ENCODE measurements at regions not wholly inside any gene's neighbourhood (a gene's known extent, or its start where the extent isn't known, plus 50 kb on each side); places are given as distances from the start of the nearest gene placed in this dataset.
"Not testable (repeated sequence)": the region's sequence is repeated elsewhere in the genome, so short reads cannot be mapped to it uniquely, and the experiment has no call there.

- intact Hi-C loops (cut with micrococcal nuclease); H3K27ac ChIP-seq (ENCODE audit: low read depth, low read length); DNase-seq (ENCODE audit: low read depth, low spot score); RAD21 ChIA-PET (ENCODE audit: low non-redundant PET in 1 of 2, low total read pairs in 2 of 2, uncharacterized antibody in 2 of 2, unreplicated experiment in 2 of 2); H3K9me3 ChIP-seq (ENCODE audit: control insufficient read depth in 1 of 2, insufficient read depth in 1 of 2, low read depth in 1 of 2, low read length in 2 of 2); ATAC-seq; BruUV-seq (replicated peaks); H3K79me2 ChIP-seq (ENCODE audit: insufficient read depth, low read length); CTCF ChIA-PET; H3K36me3 ChIP-seq (ENCODE audit: control insufficient read depth in 1 of 2, insufficient read depth in 2 of 2, low read length in 2 of 2); H3K9ac ChIP-seq (ENCODE audit: low read length); H3K4me3 ChIP-seq (replicated peaks in 1 of 2; ENCODE audit: low read depth in 1 of 2, low read length in 2 of 2); H3K27me3 ChIP-seq (ENCODE audit: insufficient read depth, low read length); H3K4me2 ChIP-seq (ENCODE audit: low read length); H3K9me2 ChIP-seq (ENCODE audit: insufficient read depth); POLR2A ChIA-PET; H2AFZ ChIP-seq (ENCODE audit: low read depth, low read length, poor library complexity, severe bottlenecking); H4K20me1 ChIP-seq (ENCODE audit: insufficient read depth); H3K4me1 ChIP-seq (ENCODE audit: control insufficient read depth in 1 of 2, insufficient read depth in 2 of 2, low read length in 2 of 2): not testable (repeated sequence)
Observed at GRCh38 chr16:5247403-5247802, 149.8 kb upstream of the EEF2KMT start.

GRCh38 chr16:5240278-5240626 lies 142.7 kb upstream of the EEF2KMT start:
- H3K36me3 ChIP-seq (ENCODE audit: control insufficient read depth in 1 of 2, insufficient read depth in 2 of 2, low read length in 2 of 2); ATAC-seq; POLR2A ChIA-PET; H3K9me2 ChIP-seq (ENCODE audit: insufficient read depth); H3K4me3 ChIP-seq (replicated peaks in 1 of 2; ENCODE audit: low read depth in 1 of 2, low read length in 2 of 2); H3K27me3 ChIP-seq (ENCODE audit: insufficient read depth, low read length); intact Hi-C loops (cut with micrococcal nuclease); H4K20me1 ChIP-seq (ENCODE audit: insufficient read depth); DNase-seq (ENCODE audit: low read depth, low spot score); CTCF ChIA-PET; H3K9me3 ChIP-seq (ENCODE audit: control insufficient read depth in 1 of 2, insufficient read depth in 1 of 2, low read depth in 1 of 2, low read length in 2 of 2); H3K4me2 ChIP-seq (ENCODE audit: low read length); H3K4me1 ChIP-seq (ENCODE audit: control insufficient read depth in 1 of 2, insufficient read depth in 2 of 2, low read length in 2 of 2); BruUV-seq (replicated peaks); H3K9ac ChIP-seq (ENCODE audit: low read length); H3K27ac ChIP-seq (ENCODE audit: low read depth, low read length); H2AFZ ChIP-seq (ENCODE audit: low read depth, low read length, poor library complexity, severe bottlenecking); H3K79me2 ChIP-seq (ENCODE audit: insufficient read depth, low read length): not testable (repeated sequence)
- RAD21 ChIA-PET (ENCODE audit: low non-redundant PET in 1 of 2, low total read pairs in 2 of 2, uncharacterized antibody in 2 of 2, unreplicated experiment in 2 of 2), result interaction anchor here in 1 of 2 experiments (1.3 kb wide), 1 partner anchor 250 kb away, joined by 3 read pairs; no protein-coding TSS in a partner anchor

- intact Hi-C loops (cut with micrococcal nuclease), result loop anchor here (1.0 to 5.0 kb wide), 2 partner anchors 251 to 378 kb away; no protein-coding TSS in a partner anchor
- RAD21 ChIA-PET (ENCODE audit: low non-redundant PET in 1 of 2, low total read pairs in 2 of 2, uncharacterized antibody in 2 of 2, unreplicated experiment in 2 of 2), result interaction anchor here in 1 of 2 experiments (1.3 kb wide), 1 partner anchor 251 kb away, joined by 3 read pairs; no protein-coding TSS in a partner anchor
- H3K9me2 ChIP-seq (ENCODE audit: insufficient read depth); POLR2A ChIA-PET; CTCF ChIA-PET; BruUV-seq (replicated peaks); H3K4me2 ChIP-seq (ENCODE audit: low read length); H3K27me3 ChIP-seq (ENCODE audit: insufficient read depth, low read length); H2AFZ ChIP-seq (ENCODE audit: low read depth, low read length, poor library complexity, severe bottlenecking); H3K4me3 ChIP-seq (replicated peaks in 1 of 2; ENCODE audit: low read depth in 1 of 2, low read length in 2 of 2); H3K27ac ChIP-seq (ENCODE audit: low read depth, low read length); H3K4me1 ChIP-seq (ENCODE audit: control insufficient read depth in 1 of 2, insufficient read depth in 2 of 2, low read length in 2 of 2); H3K9ac ChIP-seq (ENCODE audit: low read length); H3K9me3 ChIP-seq (ENCODE audit: control insufficient read depth in 1 of 2, insufficient read depth in 1 of 2, low read depth in 1 of 2, low read length in 2 of 2); H3K36me3 ChIP-seq (ENCODE audit: control insufficient read depth in 1 of 2, insufficient read depth in 2 of 2, low read length in 2 of 2); H4K20me1 ChIP-seq (ENCODE audit: insufficient read depth); DNase-seq (ENCODE audit: low read depth, low spot score); H3K79me2 ChIP-seq (ENCODE audit: insufficient read depth, low read length): not testable (repeated sequence)
- peak; percentile 28 for TF ChIP-seq RAD21 (IDR thresholded peaks at IDR 0.05; ENCODE audit: low read depth)
- peak in 1 of 3 experiments; percentile 37; a peak in 3 of 6 replicates for TF ChIP-seq CTCF (IDR thresholded peaks at IDR 0.05 in 2 of 3, conservative IDR thresholded peaks at IDR 0.05 in 1 of 3; ENCODE audit: borderline replicate concordance in 1 of 3, insufficient read depth in 1 of 3, low read depth in 2 of 3, low read length in 2 of 3)
- peak; percentile 94 for ATAC-seq
Observed at GRCh38 chr16:5239472-5240277, 142.1 kb upstream of the EEF2KMT start.
